Stomach (tissue), 8 donors: ENCODE measurements at regions not wholly inside any gene's neighbourhood (a gene's known extent, or its start where the extent isn't known, plus 50 kb on each side); places are given as distances from the start of the nearest gene placed in this dataset.
A peak's percentile ranks its signal among the peaks of the same experiment; 100 is the strongest.

Experiments
- DNase-seq, 2 donors: peaks; one replicate each; pipeline versions ENCODE4 v3.0.0 to v3.0.0-alpha.2; 2013 to 2019
- H3K27ac ChIP-seq, 5 donors: fragments of 200-600 bp in 4 of 5; sonication (generic) in 4 of 5; one replicate each; pipeline ENCODE4 v1.5.1; 2013 to 2019; ENCODE audit warnings: mild to moderate bottlenecking in 1 of 5, moderate library complexity in 1 of 5
- H3K27me3 ChIP-seq, 3 donors: fragments of 200-600 bp; sonication (generic); one replicate each; pipeline ENCODE4 v1.5.1; 2017 to 2019; ENCODE audit warnings: mixed run types in 1 of 3
- H3K36me3 ChIP-seq, 4 donors: fragments of 200-600 bp; sonication (generic); 1 replicate in 3 of 4; 2 replicates in 1 of 4; pipeline ENCODE4 v1.5.1; 2016 to 2019
- H3K4me1 ChIP-seq, 4 donors: fragments of 200-600 bp; sonication (generic); one replicate each; pipeline ENCODE4 v1.5.1; 2016 to 2019
- H3K4me3 ChIP-seq, 4 donors: fragments of 200-600 bp; sonication (generic) in 3 of 4; one replicate each; pipeline ENCODE4 v1.5.1; 2016 to 2019; ENCODE audit warnings: mild to moderate bottlenecking in 1 of 4
- H3K9me3 ChIP-seq, 4 donors: fragments of 200-600 bp; sonication (generic); one replicate each; pipeline ENCODE4 v1.5.1; 2016 to 2019
- CTCF ChIP-seq, 7 experiments: fragments of 450-650 bp in 4 of 7; fragments of 200-600 bp in 3 of 7; sonication (generic) in 3 of 7; IDR thresholded peaks; one replicate each; pipeline ENCODE4 v1.5.1; 2016 to 2019; ENCODE audit warnings: antibody characterized with exemption in 7 of 7, control low read depth in 2 of 7, mild to moderate bottlenecking in 1 of 7
- EP300 ChIP-seq: sonication (generic); formaldehyde crosslinking; IDR thresholded peaks from one replicate; pipeline ENCODE4 v1.6.1; 2017; ENCODE audit warnings: antibody characterized with exemption
- POLR2A ChIP-seq, 4 donors: fragments of 450-650 bp; IDR thresholded peaks; one replicate each; pipeline ENCODE4 v1.6.1; 2016; ENCODE audit warnings: antibody characterized with exemption in 4 of 4, control low read depth in 2 of 4, mild to moderate bottlenecking in 1 of 4, moderate library complexity in 1 of 4
- POLR2AphosphoS5 ChIP-seq, 3 donors: sonication (generic); formaldehyde crosslinking; IDR thresholded peaks; one replicate each; pipeline ENCODE4 v1.6.1; 2016; ENCODE audit warnings: antibody characterized with exemption in 3 of 3
- WGBS, 5 donors: extraction: QIAGEN DNeasy Blood & Tissue Kit in 3 of 5; methylation state at CpG; one replicate each; pipeline versions ENCODE4 v1.1.5 to v1.1.7; 2013 to 2018; 5-methylcytosine and 5-hydroxymethylcytosine counted together
- intact Hi-C: fragments of 100-400 bp; cut with DNase I; formaldehyde crosslinking; loops from one replicate; pipeline ENCODE4 v1.15.1; 2023; ENCODE audit warnings: low total_unique reads
- donor health status: healthy with polysubstance abuse.
- donor health status: Bipolar disorder and iron deficiency.
- donor health status: healthy.

- intact Hi-C loops: no loop called here
- TF ChIP-seq EP300: no peak
- no peak for TF ChIP-seq POLR2A (IDR thresholded peaks at IDR 0.05)
- TF ChIP-seq CTCF (IDR thresholded peaks at IDR 0.05): no peak
- TF ChIP-seq POLR2AphosphoS5 (IDR thresholded peaks at IDR 0.05): no peak
- Histone ChIP-seq H3K27me3 (peaks cover 0 to 11% (median 0%) of the 10 kb centered on the region in 3 donors), H3K36me3 (no peaks in the 10 kb centered on the region), H3K9me3 (no peaks in the 10 kb centered on the region), H3K4me1 (peaks cover 0 to 5% (median 0%) of the 10 kb centered on the region in 4 donors), H3K27ac (peak overlapping the region in 3 of 5 donors; percentile 22 to 62 (median 62)), H3K4me3 (no peak overlapping the region)
- WGBS, 5 donors: 66 to 79% (median 77%) methylated on average over 5 to 6 of the region's 6 CpGs
- peak in 1 of 2 donors; percentile 18 for DNase-seq
Observed at GRCh38 chr22:22720724-22721261, 76.4 kb downstream of the GGTLC2 start.

- intact Hi-C loops: no loop called here
- 62 to 78% (median 69%) methylated on average over 5 of the region's 5 CpGs for WGBS, 5 donors
- no peak for TF ChIP-seq POLR2AphosphoS5 (IDR thresholded peaks at IDR 0.05)
- TF ChIP-seq CTCF (IDR thresholded peaks at IDR 0.05): no peak
- no peak for TF ChIP-seq EP300
- no peak for TF ChIP-seq POLR2A (IDR thresholded peaks at IDR 0.05)
- Histone ChIP-seq H3K27me3 (peaks cover 0 to 11% (median 0%) of the 10 kb centered on the region in 3 donors), H3K4me3 (no peak overlapping the region), H3K27ac (no peak overlapping the region), H3K4me1 (peaks cover 0 to 5% (median 0%) of the 10 kb centered on the region in 4 donors), H3K36me3 (no peaks in the 10 kb centered on the region), H3K9me3 (no peaks in the 10 kb centered on the region)
- DNase-seq: peak in 1 of 2 donors; percentile 23
Observed at GRCh38 chr22:22721681-22722354, 77.4 kb downstream of the GGTLC2 start.

GRCh38 chr22:22728382-22728781 is 84.0 kb downstream of the GGTLC2 start:
- Histone ChIP-seq H3K4me3 (no peak overlapping the region), H3K27ac (no peak overlapping the region), H3K4me1 (no peaks in the 10 kb centered on the region), H3K27me3 (peaks cover 0 to 17% (median 0%) of the 10 kb centered on the region in 3 donors), H3K9me3 (no peaks in the 10 kb centered on the region), H3K36me3 (no peaks in the 10 kb centered on the region)
- intact Hi-C loops: no loop called here
- no peak for DNase-seq
- TF ChIP-seq EP300 (no peak), POLR2A (IDR thresholded peaks at IDR 0.05) (no peak), POLR2AphosphoS5 (IDR thresholded peaks at IDR 0.05) (no peak), CTCF (IDR thresholded peaks at IDR 0.05) (no peak)
- 80 to 83% (median 83%) methylated on average over 5 of the region's 5 CpGs for WGBS, 5 donors

- Histone ChIP-seq H3K4me3 (no peak overlapping the region), H3K36me3 (no peaks in the 10 kb centered on the region), H3K9me3 (no peaks in the 10 kb centered on the region), H3K27ac (no peak overlapping the region), H3K4me1 (no peaks in the 10 kb centered on the region), H3K27me3 (peaks cover 0 to 17% (median 0%) of the 10 kb centered on the region in 3 donors)
- WGBS, 5 donors: 79 to 91% (median 87%) methylated on average over 5 to 9 of the region's 9 CpGs
- no peak for DNase-seq
- intact Hi-C loops: no loop called here
- TF ChIP-seq CTCF (IDR thresholded peaks at IDR 0.05): no peak
- no peak for TF ChIP-seq EP300
- TF ChIP-seq POLR2A (IDR thresholded peaks at IDR 0.05): no peak
- no peak for TF ChIP-seq POLR2AphosphoS5 (IDR thresholded peaks at IDR 0.05)
Observed at GRCh38 chr22:22730655-22731373, 86.4 kb downstream of the GGTLC2 start.
